ENCODE measurements at regions not wholly inside any gene's neighbourhood (a gene's known extent, or its start where the extent isn't known, plus 50 kb on each side); places are given as distances from the start of the nearest gene placed in this dataset.

GRCh38 chr3:14283092-14283812, 104.6 kb downstream of the LSM3 start:
- Mint-ChIP-seq H3K4me3 (no peak overlapping the region), H3K9me3 (no peaks in the 10 kb centered on the region)

GRCh38 chr3:14283813-14284438, 105.3 kb downstream of the LSM3 start:
- Mint-ChIP-seq H3K4me3 (no peak overlapping the region), H3K4me1 (ENCODE audit: unreplicated experiment) (peaks cover 35% of the 10 kb centered on the region), H3K9me3 (no peaks in the 10 kb centered on the region), H3K36me3 (no peaks in the 10 kb centered on the region), H3K27ac (no peak overlapping the region), H3K27me3 (peaks cover 3% of the 10 kb centered on the region)
- no peak for TF ChIP-seq CTCF (conservative IDR thresholded peaks at IDR 0.05)
- DNase-seq (ENCODE audit: extremely low spot score, unreplicated experiment) = no peak

More at GRCh38 chr3:14283092-14283812, 104.6 kb downstream of the LSM3 start:
- peaks cover 3% of the 10 kb centered on the region for H3K27me3 Mint-ChIP-seq
- DNase-seq (ENCODE audit: extremely low spot score, unreplicated experiment) = no peak
- no peaks in the 10 kb centered on the region for H3K36me3 Mint-ChIP-seq
- no peak for TF ChIP-seq CTCF (conservative IDR thresholded peaks at IDR 0.05)
- H3K27ac Mint-ChIP-seq = no peak overlapping the region
- peaks cover 30% of the 10 kb centered on the region for H3K4me1 Mint-ChIP-seq (ENCODE audit: unreplicated experiment)

DNA sequence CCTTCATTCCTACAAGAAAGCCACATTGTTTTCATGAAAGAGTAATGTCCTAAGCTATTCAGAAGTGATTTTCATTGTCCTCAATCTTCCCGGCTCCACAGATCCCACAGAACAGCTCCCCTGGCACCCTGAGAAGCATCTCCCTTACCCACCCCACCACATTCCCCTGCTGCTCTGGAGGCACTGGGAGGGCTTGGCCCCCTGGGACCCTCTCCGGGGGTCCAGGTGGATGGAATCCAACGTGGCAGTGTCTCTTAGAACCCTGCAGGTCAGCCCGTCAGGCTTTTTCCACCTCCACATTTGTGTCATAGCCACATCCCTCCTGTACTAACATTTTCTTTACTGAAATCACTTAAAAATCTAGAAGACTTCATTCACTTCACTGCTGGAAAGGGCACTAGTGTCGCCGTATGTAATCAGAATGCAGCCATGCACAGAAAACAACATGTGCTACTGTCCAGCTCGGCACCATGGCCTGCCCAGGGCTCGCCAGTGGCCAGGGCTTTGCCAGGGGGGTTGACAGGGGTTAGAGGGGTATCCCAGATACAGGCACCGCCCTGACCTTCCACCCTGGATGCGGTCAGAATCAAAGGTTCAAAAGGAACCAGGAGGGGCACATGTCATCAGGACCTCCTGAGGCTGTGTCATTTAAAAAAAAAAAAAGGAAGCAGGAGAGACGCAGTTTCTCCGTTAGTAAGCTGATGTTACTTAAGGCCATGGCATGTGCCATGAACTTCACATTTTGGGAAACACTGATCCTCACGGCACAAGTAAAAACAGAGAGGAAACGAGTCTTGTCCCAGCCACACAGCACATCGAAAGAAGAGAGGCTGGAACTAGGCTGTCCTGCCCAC, 106.3 kb downstream of the LSM3 start:
- Mint-ChIP-seq H3K9me3 (no peaks in the 10 kb centered on the region), H3K27me3 (peaks cover 3% of the 10 kb centered on the region), H3K4me1 (ENCODE audit: unreplicated experiment) (peaks cover 45% of the 10 kb centered on the region), H3K27ac (peak overlapping the region; percentile 21), H3K36me3 (no peaks in the 10 kb centered on the region), H3K4me3 (no peak overlapping the region)
- TF ChIP-seq CTCF (conservative IDR thresholded peaks at IDR 0.05) = no peak
- no peak for DNase-seq (ENCODE audit: extremely low spot score, unreplicated experiment)

DNA sequence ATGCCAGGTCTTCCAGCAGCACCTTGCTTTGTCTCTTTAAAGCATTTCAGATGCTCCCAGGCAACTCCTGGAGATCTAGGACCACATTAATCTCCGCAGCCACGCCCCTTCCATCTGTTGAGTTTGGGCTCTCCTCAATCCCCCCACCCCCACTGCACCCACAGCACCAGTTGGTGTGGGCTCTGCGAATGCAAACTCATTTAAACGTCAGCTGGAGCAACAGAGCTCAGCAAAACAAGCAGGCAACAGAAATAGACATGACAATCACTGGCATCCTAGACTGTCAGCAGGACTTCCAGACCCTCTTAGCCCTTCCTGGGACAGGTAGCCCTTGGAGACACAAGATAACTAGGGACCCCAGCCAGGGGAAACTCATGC, 106.9 kb downstream of the LSM3 start:
- peaks cover 3% of the 10 kb centered on the region for H3K27me3 Mint-ChIP-seq
- no peak overlapping the region for H3K4me3 Mint-ChIP-seq
- no peaks in the 10 kb centered on the region for H3K9me3 Mint-ChIP-seq
- no peaks in the 10 kb centered on the region for H3K36me3 Mint-ChIP-seq
- DNase-seq (ENCODE audit: extremely low spot score, unreplicated experiment) = no peak
- H3K27ac Mint-ChIP-seq = no peak overlapping the region
- peaks cover 51% of the 10 kb centered on the region for H3K4me1 Mint-ChIP-seq (ENCODE audit: unreplicated experiment)
- TF ChIP-seq CTCF (conservative IDR thresholded peaks at IDR 0.05) = no peak

GRCh38 chr3:14286887-14287500, 108.4 kb downstream of the LSM3 start:
- peaks cover 3% of the 10 kb centered on the region for H3K27me3 Mint-ChIP-seq
- TF ChIP-seq CTCF (conservative IDR thresholded peaks at IDR 0.05) = no peak
- no peaks in the 10 kb centered on the region for H3K9me3 Mint-ChIP-seq
- H3K4me1 Mint-ChIP-seq (ENCODE audit: unreplicated experiment) = peaks cover 55% of the 10 kb centered on the region
- DNase-seq (ENCODE audit: extremely low spot score, unreplicated experiment) = no peak
- no peak overlapping the region for H3K27ac Mint-ChIP-seq
- no peak overlapping the region for H3K4me3 Mint-ChIP-seq
- no peaks in the 10 kb centered on the region for H3K36me3 Mint-ChIP-seq

All from type B pancreatic cell (in vitro differentiated cells).